BLaER1 (cell line): ENCODE measurements at regions not wholly inside any gene's neighbourhood (a gene's known extent, or its start where the extent isn't known, plus 50 kb on each side); places are given as distances from the start of the nearest gene placed in this dataset.
"Not testable (repeated sequence)": the region's sequence is repeated elsewhere in the genome, so short reads cannot be mapped to it uniquely, and the experiment has no call there.

ENCODE experiments used
- H3K27ac ChIP-seq: shearing (Covaris generic); formaldehyde crosslinking; 2 replicates; pipeline ENCODE4 v1.8.1; 2022
- H3K27me3 ChIP-seq: shearing (Covaris generic); formaldehyde crosslinking; 2 replicates; pipeline ENCODE4 v1.8.1; 2022
- H3K36me3 ChIP-seq: shearing (Covaris generic); formaldehyde crosslinking; 2 replicates; pipeline ENCODE4 v1.8.1; 2022
- H3K4me1 ChIP-seq: shearing (Covaris generic); formaldehyde crosslinking; 2 replicates; pipeline ENCODE4 v1.8.1; 2022
- H3K4me2 ChIP-seq: shearing (Covaris generic); formaldehyde crosslinking; 2 replicates; pipeline ENCODE4 v1.8.1; 2022
- H3K4me3 ChIP-seq: shearing (Covaris generic); formaldehyde crosslinking; 2 replicates; pipeline ENCODE4 v1.8.1; 2022
- H3K9ac ChIP-seq: shearing (Covaris generic); formaldehyde crosslinking; 2 replicates; pipeline ENCODE4 v1.8.1; 2022
- H3K9me3 ChIP-seq: shearing (Covaris generic); formaldehyde crosslinking; 2 replicates; pipeline ENCODE4 v1.8.1; 2022
- H4K20me1 ChIP-seq: shearing (Covaris generic); formaldehyde crosslinking; 2 replicates; pipeline ENCODE4 v1.8.1; 2022
- Cebpa-rat ChIP-seq: shearing (Covaris generic); IDR thresholded peaks from 2 replicates; pipeline ENCODE4 v1.8.1; 2022

- peaks cover 40% of the 10 kb centered on the region for H3K27me3 ChIP-seq
- H3K4me3 ChIP-seq = no peak overlapping the region
- no peak overlapping the region for H3K9ac ChIP-seq
- peaks cover 10% of the 10 kb centered on the region; the same call in 1 of the 2 replicates for H4K20me1 ChIP-seq
- H3K36me3 ChIP-seq = no peaks in the 10 kb centered on the region
- H3K27ac ChIP-seq = no peak overlapping the region
- H3K4me2 ChIP-seq = peak overlapping the region; percentile 54
- H3K9me3 ChIP-seq = peaks cover 25% of the 10 kb centered on the region
- peaks cover 43% of the 10 kb centered on the region for H3K4me1 ChIP-seq
- no peak for TF ChIP-seq Cebpa-rat
These were observed 71.0 kb upstream of the ACTRT2 start for GRCh38 chr1:2949966-2950925.

GRCh38 chr1:2950926-2951305 lies 70.4 kb upstream of the ACTRT2 start:
- H3K27me3 ChIP-seq = peaks cover 40% of the 10 kb centered on the region
- no peak overlapping the region for H3K9ac ChIP-seq
- peaks cover 32% of the 10 kb centered on the region for H3K9me3 ChIP-seq
- peaks cover 10% of the 10 kb centered on the region; the same call in 1 of the 2 replicates for H4K20me1 ChIP-seq
- H3K4me1 ChIP-seq = peaks cover 43% of the 10 kb centered on the region
- peak overlapping the region; percentile 54; the same call in 1 of the 2 replicates for H3K4me2 ChIP-seq
- H3K4me3 ChIP-seq = no peak overlapping the region
- no peak overlapping the region for H3K27ac ChIP-seq
- no peak for TF ChIP-seq Cebpa-rat
- H3K36me3 ChIP-seq = no peaks in the 10 kb centered on the region

- no peak for TF ChIP-seq Cebpa-rat
- Histone ChIP-seq H3K36me3 (no peaks in the 10 kb centered on the region), H3K4me1 (peaks cover 41% of the 10 kb centered on the region), H4K20me1 (peaks cover 10% of the 10 kb centered on the region; the same call in 1 of the 2 replicates), H3K9ac (no peak overlapping the region), H3K27ac (no peak overlapping the region), H3K9me3 (peaks cover 41% of the 10 kb centered on the region), H3K4me3 (no peak overlapping the region), H3K4me2 (no peak overlapping the region), H3K27me3 (peaks cover 33% of the 10 kb centered on the region)
These were observed 69.4 kb upstream of the ACTRT2 start for GRCh38 chr1:2951856-2952255.

- no peak overlapping the region for H3K4me2 ChIP-seq
- H3K27ac ChIP-seq = no peak overlapping the region
- peaks cover 10% of the 10 kb centered on the region; the same call in 1 of the 2 replicates for H4K20me1 ChIP-seq
- H3K4me1 ChIP-seq = peaks cover 36% of the 10 kb centered on the region
- H3K27me3 ChIP-seq = peaks cover 28% of the 10 kb centered on the region
- H3K9ac ChIP-seq = no peak overlapping the region
- TF ChIP-seq Cebpa-rat = no peak
- peaks cover 45% of the 10 kb centered on the region for H3K9me3 ChIP-seq
- no peak overlapping the region for H3K4me3 ChIP-seq
- H3K36me3 ChIP-seq = no peaks in the 10 kb centered on the region
These were observed 68.9 kb upstream of the ACTRT2 start for GRCh38 chr1:2952371-2952770.

GRCh38 chr1:2952992-2953391 lies 68.3 kb upstream of the ACTRT2 start:
- Histone ChIP-seq H3K4me1 (peaks cover 35% of the 10 kb centered on the region), H3K27me3 (peaks cover 26% of the 10 kb centered on the region), H3K4me2 (no peak overlapping the region), H3K27ac (no peak overlapping the region), H4K20me1 (peaks cover 10% of the 10 kb centered on the region; the same call in 1 of the 2 replicates), H3K4me3 (no peak overlapping the region), H3K9ac (no peak overlapping the region), H3K9me3 (peaks cover 50% of the 10 kb centered on the region), H3K36me3 (no peaks in the 10 kb centered on the region)
- TF ChIP-seq Cebpa-rat = no peak

GRCh38 chr1:2953688-2954285 lies 67.5 kb upstream of the ACTRT2 start:
- Histone ChIP-seq H3K4me3 (no peak overlapping the region), H3K4me1 (peaks cover 27% of the 10 kb centered on the region), H3K27ac (no peak overlapping the region), H3K9ac (no peak overlapping the region), H4K20me1 (0 out of 2 replicates have a peak, but pooled peaks cover 4% of the 10 kb centered on the region), H3K27me3 (peaks cover 18% of the 10 kb centered on the region), H3K36me3 (no peaks in the 10 kb centered on the region), H3K9me3 (peaks cover 58% of the 10 kb centered on the region), H3K4me2 (no peak overlapping the region)
- TF ChIP-seq Cebpa-rat = no peak

- Histone ChIP-seq H3K27ac (no peak overlapping the region), H3K36me3 (no peaks in the 10 kb centered on the region), H3K27me3 (peaks cover 8% of the 10 kb centered on the region), H3K4me2 (no peak overlapping the region), H3K4me3 (no peak overlapping the region), H3K9me3 (peaks cover 68% of the 10 kb centered on the region), H3K4me1 (peaks cover 9% of the 10 kb centered on the region; the same call in 1 of the 2 replicates), H3K9ac (no peak overlapping the region), H4K20me1 (no peaks in the 10 kb centered on the region)
- TF ChIP-seq Cebpa-rat = no peak
These were observed 65.6 kb upstream of the ACTRT2 start for GRCh38 chr1:2955652-2956051.

- no peak for TF ChIP-seq Cebpa-rat
- H3K27ac ChIP-seq = no peak overlapping the region
- no peaks in the 10 kb centered on the region for H4K20me1 ChIP-seq
- H3K4me2 ChIP-seq = no peak overlapping the region
- no peak overlapping the region for H3K4me3 ChIP-seq
- H3K4me1 ChIP-seq = peaks cover 5% of the 10 kb centered on the region; the same call in 1 of the 2 replicates
- H3K36me3 ChIP-seq = no peaks in the 10 kb centered on the region
- H3K9ac ChIP-seq = no peak overlapping the region
- 0 out of 2 replicates have a peak, but pooled peaks cover 6% of the 10 kb centered on the region for H3K27me3 ChIP-seq
- peaks cover 68% of the 10 kb centered on the region for H3K9me3 ChIP-seq
These were observed 64.7 kb upstream of the ACTRT2 start for GRCh38 chr1:2956576-2956975.

- peaks cover 68% of the 10 kb centered on the region for H3K9me3 ChIP-seq
These were observed 63.9 kb upstream of the ACTRT2 start for GRCh38 chr1:2957329-2957728.

GRCh38 chr1:2959881-2960280 lies 61.4 kb upstream of the ACTRT2 start:
- H3K9ac ChIP-seq, H4K20me1 ChIP-seq, H3K4me2 ChIP-seq, H3K4me3 ChIP-seq, H3K27ac ChIP-seq, H3K36me3 ChIP-seq, H3K4me1 ChIP-seq: not testable (repeated sequence)
- Histone ChIP-seq H3K9me3 (peaks cover 46% of the 10 kb centered on the region), H3K27me3 (peaks cover 16% of the 10 kb centered on the region)

More at GRCh38 chr1:2957329-2957728, 63.9 kb upstream of the ACTRT2 start:
- no peaks in the 10 kb centered on the region for H3K36me3 ChIP-seq
- no peak overlapping the region for H3K4me3 ChIP-seq
- H3K27me3 ChIP-seq = peaks cover 11% of the 10 kb centered on the region; the same call in 1 of the 2 replicates
- H3K9ac ChIP-seq = no peak overlapping the region
- H3K27ac ChIP-seq = no peak overlapping the region
- H3K4me1 ChIP-seq = peaks cover 5% of the 10 kb centered on the region; the same call in 1 of the 2 replicates
- TF ChIP-seq Cebpa-rat = no peak
- no peak overlapping the region for H3K4me2 ChIP-seq
- no peaks in the 10 kb centered on the region for H4K20me1 ChIP-seq
